A673 (cell line): ENCODE measurements at regions not wholly inside any gene's neighbourhood (a gene's known extent, or its start where the extent isn't known, plus 50 kb on each side); places are given as distances from the start of the nearest gene placed in this dataset.

Source experiments
- BruUV-seq: library from RNA; stranded (reverse); fragments of 400-500 nt; replicated peaks from 2 replicates; lab custom pipeline; 2021; lab: Mats Ljungman, UMichigan
- CTCF ChIA-PET: fragments of 300-600 bp; sonication (Branson Sonifier 250); formaldehyde crosslinking; loops from one replicate; lab custom pipeline; 2022; ENCODE audit warnings: antibody characterized with exemption; lab: Charles Lee
- POLR2A ChIA-PET: fragments of 300-600 bp; sonication (Branson Sonifier 250); formaldehyde crosslinking; loops from one replicate; lab custom pipeline; 2022; ENCODE audit warnings: antibody characterized with exemption; ENCODE audit not compliant: low non-redundant PET; lab: Charles Lee
- DNase-seq: peaks from one replicate; pipeline ENCODE4 v3.0.0-alpha.2; 2015; ENCODE audit warnings: low spot score
- H3K27ac ChIP-seq: fragments of 200-600 bp; sonication (generic); 2 replicates; pipeline ENCODE4 v1.5.1; 2016; ENCODE audit warnings: mixed run types, low read depth, mild to moderate bottlenecking, mixed read lengths, antibody characterized with exemption, low read length; ENCODE audit not compliant: poor library complexity, severe bottlenecking
- H3K27me3 ChIP-seq: fragments of 200-600 bp; sonication (generic); replicated peaks from 2 replicates; pipeline ENCODE4 v1.6.1; 2017; ENCODE audit warnings: mixed run types, low read depth, mild to moderate bottlenecking, mixed read lengths, antibody characterized with exemption, low read length; ENCODE audit not compliant: insufficient read depth, poor library complexity
- H3K36me3 ChIP-seq: fragments of 200-600 bp; sonication (generic); 2 replicates; pipeline ENCODE4 v1.6.1; 2016; ENCODE audit warnings: mixed run types, mild to moderate bottlenecking, mixed read lengths, antibody characterized with exemption, low read length; ENCODE audit not compliant: insufficient read depth, poor library complexity, severe bottlenecking
- H3K4me1 ChIP-seq: fragments of 200-600 bp; sonication (generic); 2 replicates; pipeline ENCODE4 v1.6.1; 2017; ENCODE audit warnings: mixed run types, mild to moderate bottlenecking, mixed read lengths, antibody characterized with exemption, low read length; ENCODE audit not compliant: insufficient read depth, poor library complexity, severe bottlenecking
- H3K4me3 ChIP-seq: fragments of 200-600 bp; sonication (generic); 2 replicates; pipeline ENCODE4 v1.5.1; 2016; ENCODE audit warnings: low read depth, mixed run types, mild to moderate bottlenecking, mixed read lengths, low read length; ENCODE audit not compliant: poor library complexity, severe bottlenecking
- H3K9me3 ChIP-seq: fragments of 200-600 bp; sonication (generic); 2 replicates; pipeline ENCODE4 v1.6.1; 2016; ENCODE audit warnings: mixed run types, low read depth, mild to moderate bottlenecking, mixed read lengths, antibody characterized with exemption, low read length; ENCODE audit not compliant: poor library complexity, severe bottlenecking
- CTCF ChIP-seq: fragments of 300-800, 200-600 bp; sonication (generic); conservative IDR thresholded peaks from 2 replicates; pipeline ENCODE4 v1.5.1; 2017; ENCODE audit warnings: low read depth, mild to moderate bottlenecking, antibody characterized with exemption, low read length, moderate library complexity, mixed read lengths
- EZH2 ChIP-seq: fragments of 200-600 bp; sonication (generic); IDR thresholded peaks from 2 replicates; pipeline ENCODE4 v1.6.1; 2017; ENCODE audit warnings: borderline replicate concordance, low read depth, mild to moderate bottlenecking, mixed read lengths, antibody characterized with exemption, low read length; ENCODE audit not compliant: poor library complexity, severe bottlenecking
- intact Hi-C: fragments of 100-400 bp; cut with micrococcal nuclease; formaldehyde crosslinking; loops from one replicate; pipeline ENCODE4 v1.10.0; 2022; ENCODE audit not compliant: unreplicated experiment

DNA sequence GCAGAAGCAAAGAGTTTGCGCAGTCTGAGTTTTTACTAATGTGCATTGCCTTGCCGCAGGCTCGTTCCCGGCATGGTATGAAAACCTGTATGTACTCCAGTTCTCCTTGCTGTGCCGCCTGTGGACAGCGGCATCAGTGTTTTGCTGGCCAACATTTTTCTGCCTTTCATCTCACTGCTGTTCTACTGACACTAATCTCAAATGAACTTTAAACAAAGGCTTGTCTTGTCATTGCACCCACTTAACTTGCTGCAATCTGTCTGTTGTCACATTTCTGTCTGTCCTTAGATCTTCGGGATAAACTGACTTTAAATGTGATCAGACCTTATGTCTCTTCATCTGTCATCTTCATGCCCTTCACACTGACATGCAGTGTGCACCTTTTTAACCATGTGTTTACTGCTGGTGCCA is 71.7 kb upstream of the ZNRF2 start:
- H3K27ac ChIP-seq = no peak overlapping the region
- ChIA-PET CTCF (no interaction called here), POLR2A (no interaction called here)
- H3K4me1 ChIP-seq = no peaks in the 10 kb centered on the region
- no peak for DNase-seq
- H3K4me3 ChIP-seq = no peak overlapping the region
- peaks cover 23% of the 10 kb centered on the region for H3K27me3 ChIP-seq
- TF ChIP-seq CTCF = no peak
- TF ChIP-seq EZH2 = no peak
- H3K9me3 ChIP-seq = no peaks in the 10 kb centered on the region
- BruUV-seq = no TSS peak
- intact Hi-C loops = no loop called here
- no peaks in the 10 kb centered on the region for H3K36me3 ChIP-seq

GRCh38 chr7:30213637-30214036 is 70.8 kb upstream of the ZNRF2 start:
- Histone ChIP-seq H3K36me3 (no peaks in the 10 kb centered on the region), H3K27ac (no peak overlapping the region), H3K4me1 (no peaks in the 10 kb centered on the region), H3K9me3 (no peaks in the 10 kb centered on the region), H3K4me3 (no peak overlapping the region), H3K27me3 (peaks cover 23% of the 10 kb centered on the region)
- no TSS peak for BruUV-seq
- intact Hi-C loops = no loop called here
- no peak for TF ChIP-seq CTCF
- TF ChIP-seq EZH2 = no peak
- ChIA-PET POLR2A (no interaction called here), CTCF (no interaction called here)
- DNase-seq = no peak

GRCh38 chr7:30214651-30215137 is 69.7 kb upstream of the ZNRF2 start:
- DNase-seq = no peak
- H3K27me3 ChIP-seq = peaks cover 29% of the 10 kb centered on the region
- H3K4me3 ChIP-seq = no peak overlapping the region
- no peaks in the 10 kb centered on the region for H3K9me3 ChIP-seq
- intact Hi-C loops = no loop called here
- BruUV-seq = no TSS peak
- H3K36me3 ChIP-seq = no peaks in the 10 kb centered on the region
- no peaks in the 10 kb centered on the region for H3K4me1 ChIP-seq
- TF ChIP-seq CTCF (no peak), EZH2 (no peak)
- CTCF ChIA-PET = no interaction called here
- H3K27ac ChIP-seq = no peak overlapping the region
- POLR2A ChIA-PET = no interaction called here
